GM12892 (cell line): ENCODE measurements at regions not wholly inside any gene's neighbourhood (a gene's known extent, or its start where the extent isn't known, plus 50 kb on each side); places are given as distances from the start of the nearest gene placed in this dataset.

Source experiments
- POLR2A ChIP-seq: IDR thresholded peaks from 2 replicates; pipeline ENCODE4 v1.6.1; 2011; ENCODE audit warnings: low read depth, low read length, control low read depth
- POLR2AphosphoS5 ChIP-seq: IDR thresholded peaks from 2 replicates; pipeline ENCODE4 v1.6.1; 2011; ENCODE audit warnings: low read depth, low read length, control low read depth
- TAF1 ChIP-seq: IDR thresholded peaks from 2 replicates; pipeline ENCODE4 v1.6.1; 2011; ENCODE audit warnings: low read depth, mild to moderate bottlenecking, control low read depth, low read length, borderline replicate concordance

DNA sequence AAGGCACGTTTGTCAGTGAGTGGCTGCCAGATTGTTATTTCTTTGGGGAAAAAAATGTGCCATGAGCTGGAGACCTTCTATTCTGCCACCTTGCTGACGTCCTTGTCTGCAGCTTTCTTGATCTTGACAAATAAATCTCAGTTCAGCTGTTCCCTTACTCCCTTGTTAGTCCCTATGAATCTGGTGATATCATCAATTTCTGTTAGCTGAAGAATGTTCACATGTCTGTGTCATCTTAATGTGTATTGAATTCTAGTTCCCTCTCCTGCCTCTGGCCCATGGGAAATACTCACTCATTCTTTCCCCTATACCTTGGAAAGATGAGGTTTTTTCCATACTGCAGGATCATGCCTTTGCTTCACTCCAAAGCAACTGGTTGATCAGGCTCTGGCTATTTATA lies 649.9 kb upstream of the API5 start:
- TF ChIP-seq POLR2A (no peak), TAF1 (no peak), POLR2AphosphoS5 (no peak)
